CD14-positive monocyte (primary cell): ENCODE measurements at regions not wholly inside any gene's neighbourhood (a gene's known extent, or its start where the extent isn't known, plus 50 kb on each side); places are given as distances from the start of the nearest gene placed in this dataset.
A peak's percentile ranks its signal among the peaks of the same experiment; 100 is the strongest.

Experiments
- DNase-seq, 3 donors: peaks; one replicate each; pipeline ENCODE4 v3.0.0-alpha.2; 2011 to 2022
- H2AFZ ChIP-seq: 2 replicates; pipeline ENCODE4 v1.6.0; 2012; ENCODE audit warnings: mild to moderate bottlenecking, low read depth, low read length, inconsistent platforms; ENCODE audit not compliant: insufficient read depth, poor library complexity, severe bottlenecking
- H3K27ac ChIP-seq, 2 donors: 1 replicate in 1 of 2; 2 replicates in 1 of 2; pipeline ENCODE4 v1.5.1; 2012 to 2013; ENCODE audit warnings: low read length in 2 of 2, control low read depth in 1 of 2, inconsistent platforms in 1 of 2, low read depth in 1 of 2, mild to moderate bottlenecking in 1 of 2
- H3K27me3 ChIP-seq, 2 donors: one replicate each; pipeline versions ENCODE4 v1.6.0 to v1.6.1; 2011 to 2013; ENCODE audit warnings: low read length in 2 of 2; ENCODE audit not compliant: control insufficient read depth in 2 of 2, insufficient read depth in 2 of 2
- H3K36me3 ChIP-seq, 2 donors: replicated peaks in 1 of 2; 1 replicate in 1 of 2; 2 replicates in 1 of 2; pipeline versions ENCODE4 v1.5.1 to v1.6.1; 2012 to 2013; ENCODE audit warnings: low read length in 2 of 2, control low read depth in 1 of 2, inconsistent platforms in 1 of 2, mild to moderate bottlenecking in 1 of 2; ENCODE audit not compliant: insufficient read depth in 2 of 2, control insufficient read depth in 1 of 2
- H3K4me1 ChIP-seq, 2 donors: 1 replicate in 1 of 2; 2 replicates in 1 of 2; pipeline versions ENCODE4 v1.5.1 to v1.6.1; 2012 to 2013; ENCODE audit warnings: low read length in 2 of 2, control low read depth in 1 of 2, inconsistent platforms in 1 of 2, mild to moderate bottlenecking in 1 of 2, moderate library complexity in 1 of 2; ENCODE audit not compliant: insufficient read depth in 2 of 2, control insufficient read depth in 1 of 2
- H3K4me2 ChIP-seq: replicated peaks from 2 replicates; pipeline ENCODE3; 2012; ENCODE audit warnings: low read length, moderate library complexity, mild to moderate bottlenecking; ENCODE audit not compliant: poor library complexity, severe bottlenecking; ENCODE audit errors: extremely low read depth
- H3K4me3 ChIP-seq, 3 experiments: fragments of 200-600 bp in 1 of 3; sonication (generic) in 1 of 3; replicated peaks in 1 of 3; 1 replicate in 2 of 3; 2 replicates in 1 of 3; pipeline ENCODE4 v1.5.1; 2011 to 2013; ENCODE audit warnings: low read length in 3 of 3, mild to moderate bottlenecking in 3 of 3, control low read depth in 2 of 3, low read depth in 2 of 3, inconsistent platforms in 1 of 3, moderate library complexity in 1 of 3
- H3K79me2 ChIP-seq: 2 replicates; pipeline ENCODE4 v1.6.0; 2012; ENCODE audit warnings: mild to moderate bottlenecking, control low read depth, inconsistent platforms, low read length, moderate library complexity; ENCODE audit not compliant: insufficient read depth
- H3K9ac ChIP-seq: 2 replicates; pipeline ENCODE4 v1.6.0; 2017; ENCODE audit warnings: low read length, mild to moderate bottlenecking; ENCODE audit not compliant: insufficient read depth, poor library complexity, severe bottlenecking
- H3K9me3 ChIP-seq, 2 donors: replicated peaks in 1 of 2; 1 replicate in 1 of 2; 2 replicates in 1 of 2; pipeline versions ENCODE4 v1.5.1 to v1.6.1; 2012 to 2013; ENCODE audit warnings: low read length in 2 of 2, control low read depth in 1 of 2; ENCODE audit not compliant: control insufficient read depth in 1 of 2, insufficient read depth in 1 of 2
- H4K20me1 ChIP-seq: 2 replicates; pipeline ENCODE4 v1.6.0; 2012; ENCODE audit warnings: mild to moderate bottlenecking, low read length, control low read depth, moderate library complexity; ENCODE audit not compliant: insufficient read depth
- H3K27ac Mint-ChIP-seq, 7 donors: one replicate each; pipeline ENCODE4 v1.8.0; 2020; ENCODE audit warnings: mild to moderate bottlenecking in 7 of 7, mixed read lengths in 7 of 7, moderate library complexity in 6 of 7, inconsistent platforms in 2 of 7
- H3K27me3 Mint-ChIP-seq, 3 donors: one replicate each; pipeline ENCODE4 v1.8.0; 2021 to 2022; ENCODE audit warnings: low read depth in 3 of 3, mild to moderate bottlenecking in 3 of 3, mixed read lengths in 3 of 3, moderate library complexity in 3 of 3, inconsistent platforms in 1 of 3
- H3K36me3 Mint-ChIP-seq, 2 donors: one replicate each; pipeline ENCODE4 v1.8.0; 2020; ENCODE audit warnings: mixed read lengths in 2 of 2, inconsistent platforms in 1 of 2, mild to moderate bottlenecking in 1 of 2
- H3K4me1 Mint-ChIP-seq: one replicate; pipeline ENCODE4 v1.8.0; 2020; ENCODE audit warnings: mild to moderate bottlenecking, mixed read lengths
- H3K4me3 Mint-ChIP-seq, 2 donors: one replicate each; pipeline ENCODE4 v1.8.0; 2020; ENCODE audit warnings: mild to moderate bottlenecking in 2 of 2, mixed read lengths in 2 of 2, moderate library complexity in 1 of 2
- H3K9me3 Mint-ChIP-seq, 7 donors: one replicate each; pipeline ENCODE4 v1.8.0; 2020 to 2022; ENCODE audit warnings: mixed read lengths in 7 of 7, mild to moderate bottlenecking in 6 of 7, moderate library complexity in 6 of 7, inconsistent platforms in 2 of 7
- WGBS: methylation state at CpG from one replicate; pipeline ENCODE4 v1.1.5; 2013; ENCODE audit warnings: missing lambda C conversion rate; ENCODE audit not compliant: insufficient coverage; 5-methylcytosine and 5-hydroxymethylcytosine counted together
- intact Hi-C, 2 donors: fragments of 100-400 bp; cut with micrococcal nuclease; formaldehyde crosslinking; loops; one replicate each; pipeline versions ENCODE4 v1.15.0 to v1.15.1; 2023
- TF ChIP-seq, protein P1 (sequence below): fragments of 200-600 bp; IDR thresholded peaks from one replicate; pipeline ENCODE4 v1.8.0; 2022; ENCODE audit warnings: antibody characterized with exemption, mild to moderate bottlenecking

DNA sequence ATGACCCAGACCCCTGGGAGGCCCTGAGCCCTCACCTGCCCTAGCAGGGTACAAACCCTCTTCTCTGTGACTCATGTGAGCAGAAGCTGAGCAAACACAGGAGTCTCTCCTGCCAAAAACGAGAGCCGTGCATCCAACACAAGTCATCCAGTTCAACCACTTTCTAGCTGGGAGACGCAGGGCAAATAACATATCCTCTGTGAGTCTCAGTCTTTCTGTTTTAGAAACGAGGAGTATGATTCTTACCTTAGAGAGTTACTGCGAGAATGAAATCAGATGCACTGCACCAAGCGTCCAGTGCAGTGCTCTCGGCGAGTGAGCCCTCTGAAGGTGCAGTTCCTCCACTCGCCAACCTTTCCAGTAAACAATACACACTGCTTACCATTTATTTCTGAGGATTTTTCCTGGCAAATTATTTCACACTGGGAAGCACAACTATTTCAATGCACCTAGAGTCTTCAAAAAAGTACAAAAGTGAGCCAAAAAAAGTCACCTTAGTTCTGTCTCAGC is 331.8 kb upstream of the MYT1L start:
- TF ChIP-seq, protein P1, sequence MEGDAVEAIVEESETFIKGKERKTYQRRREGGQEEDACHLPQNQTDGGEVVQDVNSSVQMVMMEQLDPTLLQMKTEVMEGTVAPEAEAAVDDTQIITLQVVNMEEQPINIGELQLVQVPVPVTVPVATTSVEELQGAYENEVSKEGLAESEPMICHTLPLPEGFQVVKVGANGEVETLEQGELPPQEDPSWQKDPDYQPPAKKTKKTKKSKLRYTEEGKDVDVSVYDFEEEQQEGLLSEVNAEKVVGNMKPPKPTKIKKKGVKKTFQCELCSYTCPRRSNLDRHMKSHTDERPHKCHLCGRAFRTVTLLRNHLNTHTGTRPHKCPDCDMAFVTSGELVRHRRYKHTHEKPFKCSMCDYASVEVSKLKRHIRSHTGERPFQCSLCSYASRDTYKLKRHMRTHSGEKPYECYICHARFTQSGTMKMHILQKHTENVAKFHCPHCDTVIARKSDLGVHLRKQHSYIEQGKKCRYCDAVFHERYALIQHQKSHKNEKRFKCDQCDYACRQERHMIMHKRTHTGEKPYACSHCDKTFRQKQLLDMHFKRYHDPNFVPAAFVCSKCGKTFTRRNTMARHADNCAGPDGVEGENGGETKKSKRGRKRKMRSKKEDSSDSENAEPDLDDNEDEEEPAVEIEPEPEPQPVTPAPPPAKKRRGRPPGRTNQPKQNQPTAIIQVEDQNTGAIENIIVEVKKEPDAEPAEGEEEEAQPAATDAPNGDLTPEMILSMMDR = no peak

DNA sequence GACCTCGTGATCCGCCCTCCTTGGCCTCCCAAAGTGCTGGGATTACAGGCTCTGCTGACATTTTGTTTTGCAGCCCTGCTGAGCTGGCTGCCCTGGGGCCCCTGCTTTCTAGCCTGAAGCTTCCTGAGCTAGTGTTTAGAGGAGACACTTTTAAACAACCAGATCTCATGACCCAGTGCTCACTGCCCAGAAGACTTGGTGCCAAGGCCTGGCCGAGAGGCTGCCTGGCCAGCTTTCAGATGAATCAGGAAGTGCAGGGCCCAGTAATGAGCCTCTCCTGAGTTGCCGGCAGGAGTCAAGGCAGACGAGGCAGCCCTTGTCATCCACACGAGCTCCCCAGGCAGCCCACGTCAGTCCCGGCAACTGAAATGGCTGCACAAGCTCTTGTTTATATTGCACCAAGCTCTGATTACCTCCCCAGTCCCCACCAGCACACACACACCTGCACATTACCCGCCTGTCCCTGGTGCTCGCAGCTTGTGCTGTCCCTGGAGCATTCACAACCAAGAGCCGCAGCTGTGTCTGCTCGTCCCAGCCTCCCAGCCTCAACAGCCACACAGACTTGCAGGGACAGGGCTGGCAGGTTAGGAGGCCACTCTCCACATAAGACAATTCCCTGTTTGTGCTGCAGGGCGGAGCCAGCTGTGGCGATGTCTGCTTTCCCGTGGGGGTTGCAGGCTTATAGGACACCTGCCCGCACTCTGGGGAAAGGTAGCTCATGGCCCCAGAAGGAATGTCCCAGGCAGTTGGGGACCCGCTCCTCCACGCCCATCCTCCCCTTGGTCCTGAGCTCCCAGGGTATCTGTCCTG is 331.2 kb upstream of the MYT1L start:
- no peak overlapping the region for H3K9ac ChIP-seq
- WGBS = 93% methylated on average over 14 of the region's 18 CpGs
- Mint-ChIP-seq H3K36me3 (no peaks in the 10 kb centered on the region), H3K4me3 (no peak overlapping the region), H3K9me3 (peaks cover 10 to 19% (median 12%) of the 10 kb centered on the region in 7 donors), H3K27ac (no peak overlapping the region), H3K4me1 (no peaks in the 10 kb centered on the region), H3K27me3 (peaks cover 0 to 3% (median 2%) of the 10 kb centered on the region in 3 donors)
- H3K36me3 ChIP-seq = no peaks in the 10 kb centered on the region
- peaks cover 6 to 9% of the 10 kb centered on the region in 2 donors for H3K9me3 ChIP-seq
- TF ChIP-seq, protein P1 = no peak
- H3K4me1 ChIP-seq = no peaks in the 10 kb centered on the region
- H3K4me3 ChIP-seq = no peak overlapping the region
- no peak overlapping the region for H2AFZ ChIP-seq
- intact Hi-C loops = no loop called here
- H3K4me2 ChIP-seq = no peak overlapping the region
- no peaks in the 10 kb centered on the region for H4K20me1 ChIP-seq
- no peak for DNase-seq
- H3K79me2 ChIP-seq = no peaks in the 10 kb centered on the region
- no peak overlapping the region for H3K27ac ChIP-seq
- no peaks in the 10 kb centered on the region for H3K27me3 ChIP-seq

More for the DNA sequence above, 331.8 kb upstream of the MYT1L start:
- Mint-ChIP-seq H3K27ac (peak overlapping the region in 1 of 7 donors; percentile 15), H3K4me3 (no peak overlapping the region), H3K9me3 (peaks cover 9 to 19% (median 12%) of the 10 kb centered on the region in 7 donors), H3K27me3 (peaks cover 0 to 3% (median 2%) of the 10 kb centered on the region in 3 donors), H3K4me1 (no peaks in the 10 kb centered on the region), H3K36me3 (no peaks in the 10 kb centered on the region)
- Histone ChIP-seq H4K20me1 (no peaks in the 10 kb centered on the region), H3K9ac (no peak overlapping the region), H3K27ac (no peak overlapping the region), H3K4me3 (no peak overlapping the region), H2AFZ (no peak overlapping the region), H3K36me3 (no peaks in the 10 kb centered on the region), H3K4me2 (no peak overlapping the region), H3K4me1 (no peaks in the 10 kb centered on the region), H3K27me3 (no peaks in the 10 kb centered on the region), H3K9me3 (peaks cover 6 to 9% of the 10 kb centered on the region in 2 donors), H3K79me2 (no peaks in the 10 kb centered on the region)
- DNase-seq = no peak
- intact Hi-C loops = no loop called here
- WGBS = 90% methylated on average over 9 of the region's 9 CpGs
